ENCODE measurements at regions not wholly inside any gene's neighbourhood (a gene's known extent, or its start where the extent isn't known, plus 50 kb on each side); places are given as distances from the start of the nearest gene placed in this dataset.
"Not testable (repeated sequence)": the region's sequence is repeated elsewhere in the genome, so short reads cannot be mapped to it uniquely, and the experiment has no call there.

GRCh38 chr4:9539939-9540520 lies 95.8 kb downstream of the DEFB131A start:
- H3K79me2 ChIP-seq (ENCODE audit: low read length); H2AFZ ChIP-seq (ENCODE audit: low read length); H3K9me3 ChIP-seq (ENCODE audit: low read length); H3K4me3 ChIP-seq (ENCODE audit: low read length); DNase-seq; H4K20me1 ChIP-seq (ENCODE audit: insufficient read depth, low read depth, low read length); H3K9ac ChIP-seq (ENCODE audit: low read length); H3K4me2 ChIP-seq (ENCODE audit: low read depth, low read length, poor library complexity, severe bottlenecking); H3K9me2 ChIP-seq (replicated peaks; ENCODE audit: insufficient read depth, low read length); H3K27me3 ChIP-seq (ENCODE audit: low read length); H3K4me1 ChIP-seq (ENCODE audit: low read length); H3K36me3 ChIP-seq (ENCODE audit: insufficient read depth, low read length); H3K27ac ChIP-seq (ENCODE audit: low read length): not testable (repeated sequence)

- H3K27ac ChIP-seq (ENCODE audit: low read length); H3K27me3 ChIP-seq (ENCODE audit: low read length); H3K9ac ChIP-seq (ENCODE audit: low read length); H3K4me1 ChIP-seq (ENCODE audit: low read length); H3K9me2 ChIP-seq (replicated peaks; ENCODE audit: insufficient read depth, low read length); H3K4me3 ChIP-seq (ENCODE audit: low read length); H3K36me3 ChIP-seq (ENCODE audit: insufficient read depth, low read length); DNase-seq; H2AFZ ChIP-seq (ENCODE audit: low read length); H3K9me3 ChIP-seq (ENCODE audit: low read length); H4K20me1 ChIP-seq (ENCODE audit: insufficient read depth, low read depth, low read length); H3K4me2 ChIP-seq (ENCODE audit: low read depth, low read length, poor library complexity, severe bottlenecking); H3K79me2 ChIP-seq (ENCODE audit: low read length): not testable (repeated sequence)
Measured at GRCh38 chr4:9541388-9541915, 97.2 kb downstream of the DEFB131A start.

GRCh38 chr4:9544851-9545250 lies 100.6 kb downstream of the DEFB131A start:
- H4K20me1 ChIP-seq (ENCODE audit: insufficient read depth, low read depth, low read length); H3K4me2 ChIP-seq (ENCODE audit: low read depth, low read length, poor library complexity, severe bottlenecking); H3K27me3 ChIP-seq (ENCODE audit: low read length); H3K9me2 ChIP-seq (replicated peaks; ENCODE audit: insufficient read depth, low read length); H2AFZ ChIP-seq (ENCODE audit: low read length); H3K4me1 ChIP-seq (ENCODE audit: low read length); H3K79me2 ChIP-seq (ENCODE audit: low read length); H3K27ac ChIP-seq (ENCODE audit: low read length); H3K9ac ChIP-seq (ENCODE audit: low read length); H3K36me3 ChIP-seq (ENCODE audit: insufficient read depth, low read length); H3K9me3 ChIP-seq (ENCODE audit: low read length); DNase-seq; H3K4me3 ChIP-seq (ENCODE audit: low read length): not testable (repeated sequence)

GRCh38 chr4:9547470-9547869 lies 103.3 kb downstream of the DEFB131A start:
- H3K9me2 ChIP-seq (replicated peaks; ENCODE audit: insufficient read depth, low read length); H3K27me3 ChIP-seq (ENCODE audit: low read length); H3K4me3 ChIP-seq (ENCODE audit: low read length); H3K4me1 ChIP-seq (ENCODE audit: low read length); H3K4me2 ChIP-seq (ENCODE audit: low read depth, low read length, poor library complexity, severe bottlenecking); H2AFZ ChIP-seq (ENCODE audit: low read length); H3K9ac ChIP-seq (ENCODE audit: low read length); H4K20me1 ChIP-seq (ENCODE audit: insufficient read depth, low read depth, low read length); H3K36me3 ChIP-seq (ENCODE audit: insufficient read depth, low read length); H3K27ac ChIP-seq (ENCODE audit: low read length); H3K9me3 ChIP-seq (ENCODE audit: low read length); DNase-seq; H3K79me2 ChIP-seq (ENCODE audit: low read length): not testable (repeated sequence)

- H3K4me2 ChIP-seq (ENCODE audit: low read depth, low read length, poor library complexity, severe bottlenecking); H3K4me3 ChIP-seq (ENCODE audit: low read length); H4K20me1 ChIP-seq (ENCODE audit: insufficient read depth, low read depth, low read length); H3K27me3 ChIP-seq (ENCODE audit: low read length); DNase-seq; H3K4me1 ChIP-seq (ENCODE audit: low read length); H2AFZ ChIP-seq (ENCODE audit: low read length); H3K9ac ChIP-seq (ENCODE audit: low read length); H3K9me2 ChIP-seq (replicated peaks; ENCODE audit: insufficient read depth, low read length); H3K27ac ChIP-seq (ENCODE audit: low read length); H3K9me3 ChIP-seq (ENCODE audit: low read length); H3K79me2 ChIP-seq (ENCODE audit: low read length); H3K36me3 ChIP-seq (ENCODE audit: insufficient read depth, low read length): not testable (repeated sequence)
Measured at GRCh38 chr4:9556076-9556475, 111.9 kb downstream of the DEFB131A start.

GRCh38 chr4:9577869-9578268 lies 133.7 kb downstream of the DEFB131A start:
- not testable (repeated sequence) for H2AFZ ChIP-seq (ENCODE audit: low read length); H3K36me3 ChIP-seq (ENCODE audit: insufficient read depth, low read length); H3K9ac ChIP-seq (ENCODE audit: low read length); H3K9me3 ChIP-seq (ENCODE audit: low read length); H3K4me3 ChIP-seq (ENCODE audit: low read length); H3K4me2 ChIP-seq (ENCODE audit: low read depth, low read length, poor library complexity, severe bottlenecking); H3K9me2 ChIP-seq (replicated peaks; ENCODE audit: insufficient read depth, low read length); H3K27me3 ChIP-seq (ENCODE audit: low read length); H4K20me1 ChIP-seq (ENCODE audit: insufficient read depth, low read depth, low read length); H3K79me2 ChIP-seq (ENCODE audit: low read length); H3K27ac ChIP-seq (ENCODE audit: low read length); H3K4me1 ChIP-seq (ENCODE audit: low read length)
- peak; percentile 61 for DNase-seq

GRCh38 chr4:9582880-9583279 lies 138.7 kb downstream of the DEFB131A start:
- not testable (repeated sequence) for H3K4me1 ChIP-seq (ENCODE audit: low read length); H3K9me2 ChIP-seq (replicated peaks; ENCODE audit: insufficient read depth, low read length); H3K79me2 ChIP-seq (ENCODE audit: low read length); H3K36me3 ChIP-seq (ENCODE audit: insufficient read depth, low read length); H3K9ac ChIP-seq (ENCODE audit: low read length); H2AFZ ChIP-seq (ENCODE audit: low read length); H3K9me3 ChIP-seq (ENCODE audit: low read length); H4K20me1 ChIP-seq (ENCODE audit: insufficient read depth, low read depth, low read length); DNase-seq; H3K4me3 ChIP-seq (ENCODE audit: low read length); H3K27ac ChIP-seq (ENCODE audit: low read length); H3K4me2 ChIP-seq (ENCODE audit: low read depth, low read length, poor library complexity, severe bottlenecking); H3K27me3 ChIP-seq (ENCODE audit: low read length)

GRCh38 chr4:9592010-9592409 lies 147.8 kb downstream of the DEFB131A start:
- no peak for DNase-seq
- H3K9me3 ChIP-seq (ENCODE audit: low read length): no peaks in the 10 kb centered on the region
- no peaks in the 10 kb centered on the region for H3K27me3 ChIP-seq (ENCODE audit: low read length)
- no peak overlapping the region for H3K4me3 ChIP-seq (ENCODE audit: low read length)
- no peak overlapping the region for H3K4me2 ChIP-seq (ENCODE audit: low read depth, low read length, poor library complexity, severe bottlenecking)
- H3K4me1 ChIP-seq (ENCODE audit: low read length): no peaks in the 10 kb centered on the region
- no peaks in the 10 kb centered on the region for H3K79me2 ChIP-seq (ENCODE audit: low read length)
- no peak overlapping the region for H2AFZ ChIP-seq (ENCODE audit: low read length)
- no peaks in the 10 kb centered on the region for H3K9me2 ChIP-seq (replicated peaks; ENCODE audit: insufficient read depth, low read length)
- no peaks in the 10 kb centered on the region for H3K36me3 ChIP-seq (ENCODE audit: insufficient read depth, low read length)
- H3K9ac ChIP-seq (ENCODE audit: low read length): no peak overlapping the region
- H3K27ac ChIP-seq (ENCODE audit: low read length): no peak overlapping the region
- no peaks in the 10 kb centered on the region for H4K20me1 ChIP-seq (ENCODE audit: insufficient read depth, low read depth, low read length)

GRCh38 chr4:9594948-9595347 lies 150.7 kb downstream of the DEFB131A start:
- Histone ChIP-seq H3K36me3 (ENCODE audit: insufficient read depth, low read length) (no peaks in the 10 kb centered on the region), H4K20me1 (ENCODE audit: insufficient read depth, low read depth, low read length) (no peaks in the 10 kb centered on the region), H2AFZ (ENCODE audit: low read length) (no peak overlapping the region), H3K4me3 (ENCODE audit: low read length) (no peak overlapping the region), H3K9ac (ENCODE audit: low read length) (no peak overlapping the region), H3K27me3 (ENCODE audit: low read length) (no peaks in the 10 kb centered on the region), H3K4me1 (ENCODE audit: low read length) (no peaks in the 10 kb centered on the region), H3K9me3 (ENCODE audit: low read length) (no peaks in the 10 kb centered on the region), H3K79me2 (ENCODE audit: low read length) (no peaks in the 10 kb centered on the region), H3K4me2 (ENCODE audit: low read depth, low read length, poor library complexity, severe bottlenecking) (no peak overlapping the region), H3K9me2 (replicated peaks; ENCODE audit: insufficient read depth, low read length) (no peaks in the 10 kb centered on the region), H3K27ac (ENCODE audit: low read length) (no peak overlapping the region)
- no peak for DNase-seq
